ENCODE measurements at regions not wholly inside any gene's neighbourhood (a gene's known extent, or its start where the extent isn't known, plus 50 kb on each side); places are given as distances from the start of the nearest gene placed in this dataset.
A peak's percentile ranks its signal among the peaks of the same experiment; 100 is the strongest.

DNA sequence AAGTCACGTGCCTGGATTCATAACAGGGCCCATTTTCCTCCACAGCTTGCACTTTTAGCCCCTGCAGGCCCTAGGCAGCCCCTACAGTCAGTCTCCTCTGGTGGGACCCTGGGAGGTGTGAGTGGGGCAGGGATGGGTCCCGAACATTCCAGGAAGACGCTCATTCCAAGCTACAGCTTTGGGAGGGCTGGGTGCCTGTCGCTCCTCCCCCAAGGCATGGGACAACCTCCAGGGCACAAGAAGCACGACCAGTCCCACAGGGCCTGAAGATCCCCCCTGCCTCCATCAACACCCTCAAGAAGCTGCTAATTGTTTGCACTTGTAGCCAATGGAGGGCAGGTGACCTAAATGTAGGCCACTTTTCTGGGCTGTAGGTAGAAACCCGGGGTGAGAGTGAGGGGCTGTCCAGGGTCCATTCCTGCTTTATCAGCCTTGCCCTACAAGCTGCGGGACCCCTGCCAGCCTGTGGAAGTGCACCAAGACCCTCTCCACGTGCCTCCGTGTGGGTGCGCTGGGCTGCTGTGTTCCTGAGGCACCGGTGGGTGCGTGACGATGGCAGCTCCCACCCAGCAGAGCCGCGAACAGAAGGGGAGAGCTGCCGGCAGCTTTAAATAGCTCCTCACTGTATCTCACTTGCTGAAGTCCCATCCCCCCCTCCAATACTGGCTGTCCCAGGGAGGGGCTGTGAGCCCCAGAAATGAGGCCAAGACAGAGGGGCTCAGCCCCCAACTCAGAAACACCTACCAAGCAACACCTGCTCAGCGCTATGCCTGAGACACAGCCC lies 91.9 kb upstream of the ARAP3 start:
- WGBS, 2 donors (ENCODE audit: extremely low coverage in 2 of 2, insufficient read length in 2 of 2, insufficient replicate concordance in 1 of 2) = no CpG with 5 or more reads among the region's 17 CpGs
- Histone ChIP-seq H3K14ac (ENCODE audit: low read length) (no peak overlapping the region), H3K23ac (ENCODE audit: low read depth, low read length, poor library complexity) (no peak overlapping the region), H3K4me2 (ENCODE audit: insufficient read depth, low read length, poor library complexity, severe bottlenecking) (no peak overlapping the region), H3K4ac (ENCODE audit: low read length) (no peak overlapping the region), H2BK5ac (ENCODE audit: low read length) (no peak overlapping the region), H3K9ac (ENCODE audit: low read depth, low read length, poor library complexity) (no peak overlapping the region), H3K79me1 (ENCODE audit: low read depth, low read length) (no peaks in the 10 kb centered on the region), H3K18ac (ENCODE audit: low read length) (no peak overlapping the region), H3K4me1 (ENCODE audit: control insufficient read depth in 2 of 2, insufficient read depth in 1 of 2, low read depth in 1 of 2, low read length in 2 of 2) (peaks cover 17 to 22% of the 10 kb centered on the region in 2 donors), H2AK5ac (ENCODE audit: low read depth, low read length) (no peak overlapping the region), H3K27ac (replicated peaks; ENCODE audit: low read length) (no peak overlapping the region), H2BK12ac (ENCODE audit: low read length) (no peak overlapping the region), H3K4me3 (ENCODE audit: low read length in 2 of 2) (no peak overlapping the region), H2BK15ac (ENCODE audit: low read length) (no peak overlapping the region), H3K27me3 (ENCODE audit: control insufficient read depth in 3 of 3, insufficient read depth in 3 of 3, low read depth in 1 of 3, low read length in 3 of 3) (peaks cover 0 to 4% (median 0%) of the 10 kb centered on the region in 3 experiments), H4K8ac (ENCODE audit: low read depth, low read length) (no peak overlapping the region), H2BK120ac (ENCODE audit: low read depth, low read length) (no peak overlapping the region), H3K36me3 (replicated peaks in 1 of 2; ENCODE audit: control insufficient read depth in 2 of 2, insufficient read depth in 2 of 2, low read length in 2 of 2) (no peaks in the 10 kb centered on the region), H3K9me3 (replicated peaks in 1 of 2; ENCODE audit: control insufficient read depth in 2 of 2, insufficient read depth in 1 of 2, low read depth in 1 of 2, low read length in 2 of 2) (no peaks in the 10 kb centered on the region), H4K91ac (ENCODE audit: low read depth, low read length, poor library complexity) (no peak overlapping the region), H2AFZ (ENCODE audit: low read length) (no peak overlapping the region)
- DNase-seq (ENCODE audit: low spot score) = no peak

DNA sequence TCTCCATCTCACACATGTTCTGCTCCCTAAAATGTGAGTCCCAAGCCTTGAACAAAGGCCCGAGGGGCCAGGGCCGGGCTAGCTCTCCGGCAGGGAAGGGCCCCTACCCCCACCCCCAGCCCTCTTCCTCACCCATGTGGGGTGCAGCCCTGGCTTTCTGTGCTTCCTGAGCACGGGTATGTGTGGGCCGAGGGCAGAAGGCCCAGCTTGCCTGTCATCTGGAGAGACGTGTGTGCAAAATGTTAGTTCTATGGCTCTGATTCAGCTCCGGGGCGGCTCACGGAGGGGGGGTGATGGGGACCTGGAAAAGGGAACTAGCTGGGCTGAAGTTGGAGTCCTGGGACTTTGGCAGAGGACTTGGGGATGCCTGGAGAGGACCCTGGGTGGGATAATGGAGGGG lies 90.3 kb upstream of the ARAP3 start:
- Histone ChIP-seq H3K4me1 (ENCODE audit: control insufficient read depth in 2 of 2, insufficient read depth in 1 of 2, low read depth in 1 of 2, low read length in 2 of 2) (peaks cover 12 to 19% of the 10 kb centered on the region in 2 donors), H4K91ac (ENCODE audit: low read depth, low read length, poor library complexity) (no peak overlapping the region), H3K36me3 (replicated peaks in 1 of 2; ENCODE audit: control insufficient read depth in 2 of 2, insufficient read depth in 2 of 2, low read length in 2 of 2) (no peaks in the 10 kb centered on the region), H2BK12ac (ENCODE audit: low read length) (no peak overlapping the region), H3K18ac (ENCODE audit: low read length) (no peak overlapping the region), H3K27ac (replicated peaks; ENCODE audit: low read length) (no peak overlapping the region), H2BK15ac (ENCODE audit: low read length) (no peak overlapping the region), H4K8ac (ENCODE audit: low read depth, low read length) (no peak overlapping the region), H3K9me3 (replicated peaks in 1 of 2; ENCODE audit: control insufficient read depth in 2 of 2, insufficient read depth in 1 of 2, low read depth in 1 of 2, low read length in 2 of 2) (no peaks in the 10 kb centered on the region), H2AK5ac (ENCODE audit: low read depth, low read length) (no peak overlapping the region), H2BK5ac (ENCODE audit: low read length) (no peak overlapping the region), H3K27me3 (ENCODE audit: control insufficient read depth in 3 of 3, insufficient read depth in 3 of 3, low read depth in 1 of 3, low read length in 3 of 3) (peaks cover 0 to 4% (median 0%) of the 10 kb centered on the region in 3 experiments), H3K4me3 (ENCODE audit: low read length in 2 of 2) (no peak overlapping the region), H3K4me2 (ENCODE audit: insufficient read depth, low read length, poor library complexity, severe bottlenecking) (no peak overlapping the region), H3K9ac (ENCODE audit: low read depth, low read length, poor library complexity) (no peak overlapping the region), H2BK120ac (ENCODE audit: low read depth, low read length) (no peak overlapping the region), H3K79me1 (ENCODE audit: low read depth, low read length) (no peaks in the 10 kb centered on the region), H3K23ac (ENCODE audit: low read depth, low read length, poor library complexity) (no peak overlapping the region), H2AFZ (ENCODE audit: low read length) (peak overlapping the region; percentile 62), H3K4ac (ENCODE audit: low read length) (no peak overlapping the region), H3K14ac (ENCODE audit: low read length) (no peak overlapping the region)
- no peak for DNase-seq (ENCODE audit: low spot score)
- no CpG with 5 or more reads among the region's 9 CpGs for WGBS, 2 donors (ENCODE audit: extremely low coverage in 2 of 2, insufficient read length in 2 of 2, insufficient replicate concordance in 1 of 2)

DNA sequence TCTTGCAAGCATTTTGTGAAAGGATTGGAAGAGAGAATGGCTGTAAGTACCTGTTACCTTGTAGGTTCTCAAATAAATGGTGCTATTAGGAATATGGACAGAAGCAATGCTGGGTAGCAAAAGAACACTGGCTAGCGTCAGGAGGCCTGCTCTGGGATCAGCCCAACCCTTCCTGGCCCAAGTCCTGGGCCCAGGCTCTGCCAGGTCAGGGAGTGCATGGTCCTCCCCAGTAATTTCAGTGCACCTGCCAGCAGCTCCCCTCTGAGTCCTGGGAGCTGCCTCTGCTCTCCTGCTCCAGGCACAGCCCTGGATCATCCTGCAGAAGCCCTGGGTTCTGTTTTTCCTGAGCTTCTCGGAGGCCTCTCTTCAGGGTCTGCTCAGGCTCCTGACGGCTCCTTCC lies 89.5 kb upstream of the ARAP3 start:
- no peak for DNase-seq (ENCODE audit: low spot score)
- H2BK15ac ChIP-seq (ENCODE audit: low read length) = no peak overlapping the region
- no CpG with 5 or more reads among the region's 3 CpGs for WGBS, 2 donors (ENCODE audit: extremely low coverage in 2 of 2, insufficient read length in 2 of 2, insufficient replicate concordance in 1 of 2)
- H3K14ac ChIP-seq (ENCODE audit: low read length) = no peak overlapping the region
- H3K23ac ChIP-seq (ENCODE audit: low read depth, low read length, poor library complexity) = no peak overlapping the region
- peak overlapping the region; percentile 62 for H2AFZ ChIP-seq (ENCODE audit: low read length)
- no peak overlapping the region for H2BK5ac ChIP-seq (ENCODE audit: low read length)
- H3K9me3 ChIP-seq (replicated peaks in 1 of 2; ENCODE audit: control insufficient read depth in 2 of 2, insufficient read depth in 1 of 2, low read depth in 1 of 2, low read length in 2 of 2) = no peaks in the 10 kb centered on the region
- no peak overlapping the region for H4K91ac ChIP-seq (ENCODE audit: low read depth, low read length, poor library complexity)
- H2BK120ac ChIP-seq (ENCODE audit: low read depth, low read length) = no peak overlapping the region
- H3K4me2 ChIP-seq (ENCODE audit: insufficient read depth, low read length, poor library complexity, severe bottlenecking) = no peak overlapping the region
- peak overlapping the region; percentile 49 for H2AK5ac ChIP-seq (ENCODE audit: low read depth, low read length)
- peak overlapping the region; percentile 90 for H3K4ac ChIP-seq (ENCODE audit: low read length)
- H3K18ac ChIP-seq (ENCODE audit: low read length) = peak overlapping the region; percentile 2
- H4K8ac ChIP-seq (ENCODE audit: low read depth, low read length) = no peak overlapping the region
- H3K27ac ChIP-seq (replicated peaks; ENCODE audit: low read length) = no peak overlapping the region
- H3K4me1 ChIP-seq (ENCODE audit: control insufficient read depth in 2 of 2, insufficient read depth in 1 of 2, low read depth in 1 of 2, low read length in 2 of 2) = peaks cover 12 to 19% of the 10 kb centered on the region in 2 donors
- no peak overlapping the region for H3K9ac ChIP-seq (ENCODE audit: low read depth, low read length, poor library complexity)
- H3K4me3 ChIP-seq (ENCODE audit: low read length in 2 of 2) = no peak overlapping the region
- H3K79me1 ChIP-seq (ENCODE audit: low read depth, low read length) = no peaks in the 10 kb centered on the region
- H3K27me3 ChIP-seq (ENCODE audit: control insufficient read depth in 3 of 3, insufficient read depth in 3 of 3, low read depth in 1 of 3, low read length in 3 of 3) = peaks cover 0 to 4% (median 0%) of the 10 kb centered on the region in 3 experiments
- no peaks in the 10 kb centered on the region for H3K36me3 ChIP-seq (replicated peaks in 1 of 2; ENCODE audit: control insufficient read depth in 2 of 2, insufficient read depth in 2 of 2, low read length in 2 of 2)
- H2BK12ac ChIP-seq (ENCODE audit: low read length) = no peak overlapping the region

DNA sequence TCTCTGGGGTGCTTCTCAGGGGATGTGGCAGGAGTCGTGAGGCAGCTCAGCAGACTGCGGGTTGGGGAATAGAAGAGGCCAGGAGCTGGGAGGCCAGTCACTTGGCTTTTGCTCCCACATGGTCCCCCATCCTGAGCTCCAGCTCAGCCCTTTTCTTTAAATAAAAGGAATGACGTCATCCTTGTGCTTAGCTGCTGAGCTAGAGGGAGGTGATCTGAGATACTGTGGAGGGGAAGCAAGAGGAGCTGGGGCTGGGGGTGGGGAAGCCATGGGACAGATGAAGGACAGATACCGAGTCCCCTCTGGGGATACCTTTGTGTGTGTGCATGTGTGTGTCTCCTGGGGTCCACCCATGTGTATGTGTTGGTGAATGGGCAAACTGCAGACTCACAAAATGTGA lies 89.0 kb upstream of the ARAP3 start:
- Histone ChIP-seq H3K4me2 (ENCODE audit: insufficient read depth, low read length, poor library complexity, severe bottlenecking) (no peak overlapping the region), H3K14ac (ENCODE audit: low read length) (no peak overlapping the region), H2AK5ac (ENCODE audit: low read depth, low read length) (no peak overlapping the region), H3K4me1 (ENCODE audit: control insufficient read depth in 2 of 2, insufficient read depth in 1 of 2, low read depth in 1 of 2, low read length in 2 of 2) (peaks cover 12 to 19% of the 10 kb centered on the region in 2 donors), H3K27ac (replicated peaks; ENCODE audit: low read length) (no peak overlapping the region), H3K36me3 (replicated peaks in 1 of 2; ENCODE audit: control insufficient read depth in 2 of 2, insufficient read depth in 2 of 2, low read length in 2 of 2) (no peaks in the 10 kb centered on the region), H2AFZ (ENCODE audit: low read length) (no peak overlapping the region), H3K4ac (ENCODE audit: low read length) (no peak overlapping the region), H3K27me3 (ENCODE audit: control insufficient read depth in 3 of 3, insufficient read depth in 3 of 3, low read depth in 1 of 3, low read length in 3 of 3) (peaks cover 0 to 4% (median 0%) of the 10 kb centered on the region in 3 experiments), H3K9me3 (replicated peaks in 1 of 2; ENCODE audit: control insufficient read depth in 2 of 2, insufficient read depth in 1 of 2, low read depth in 1 of 2, low read length in 2 of 2) (no peaks in the 10 kb centered on the region), H4K8ac (ENCODE audit: low read depth, low read length) (no peak overlapping the region), H2BK12ac (ENCODE audit: low read length) (no peak overlapping the region), H2BK120ac (ENCODE audit: low read depth, low read length) (no peak overlapping the region), H3K4me3 (ENCODE audit: low read length in 2 of 2) (no peak overlapping the region), H2BK15ac (ENCODE audit: low read length) (no peak overlapping the region), H3K9ac (ENCODE audit: low read depth, low read length, poor library complexity) (no peak overlapping the region), H3K79me1 (ENCODE audit: low read depth, low read length) (no peaks in the 10 kb centered on the region), H3K18ac (ENCODE audit: low read length) (no peak overlapping the region), H4K91ac (ENCODE audit: low read depth, low read length, poor library complexity) (no peak overlapping the region), H2BK5ac (ENCODE audit: low read length) (no peak overlapping the region), H3K23ac (ENCODE audit: low read depth, low read length, poor library complexity) (no peak overlapping the region)
- DNase-seq (ENCODE audit: low spot score) = no peak
- WGBS, 2 donors (ENCODE audit: extremely low coverage in 2 of 2, insufficient read length in 2 of 2, insufficient replicate concordance in 1 of 2) = no CpG with 5 or more reads among the region's 4 CpGs
